HCT116 (cell line): ENCODE measurements at regions not wholly inside any gene's neighbourhood (a gene's known extent, or its start where the extent isn't known, plus 50 kb on each side); places are given as distances from the start of the nearest gene placed in this dataset.

Experiments
- ATAC-seq: fragments of 200-7000 bp; cut with Tn5 transposase; 2 replicates; pipeline ENCODE4 v1.9.1; 2020; ENCODE audit warnings: mild to moderate bottlenecking, moderate library complexity
- BruUV-seq: library from RNA; stranded (reverse); fragments of 400-500 nt; replicated peaks from 2 replicates; lab custom pipeline; 2021; lab: Mats Ljungman, UMichigan
- CTCF ChIA-PET: fragments of 300-600 bp; sonication (Branson Sonifier 250); formaldehyde crosslinking; loops from one replicate; lab custom pipeline; 2021; ENCODE audit warnings: antibody characterized with exemption; lab: Charles Lee
- POLR2A ChIA-PET: fragments of 300-600, 350-600 bp; sonication (Branson Sonifier 250); formaldehyde crosslinking; loops from one replicate; lab custom pipeline; 2021; ENCODE audit warnings: antibody characterized with exemption; lab: Charles Lee
- RAD21 ChIA-PET, 2 experiments: fragments of 300-600 bp; sonication (Branson Sonifier 250); formaldehyde crosslinking; loops; one replicate each; lab custom pipeline; 2023; ENCODE audit warnings: low total read pairs in 2 of 2; ENCODE audit not compliant: uncharacterized antibody in 2 of 2, unreplicated experiment in 2 of 2, low non-redundant PET in 1 of 2; lab: Charles Lee
- DNase-seq: peaks from one replicate; pipeline ENCODE4 v3.0.0-alpha.2; 2010; ENCODE audit warnings: low read depth, low spot score
- H2AFZ ChIP-seq: fragments of 200-600 bp; shearing (Covaris generic), sonication (generic); 2 replicates; pipeline ENCODE4 v1.6.1; 2017; ENCODE audit warnings: low read depth, mixed run types, mixed read lengths, antibody characterized with exemption, low read length; ENCODE audit not compliant: poor library complexity, severe bottlenecking
- H3K27ac ChIP-seq: 2 replicates; pipeline ENCODE4 v1.5.1; 2012; ENCODE audit warnings: low read depth, low read length
- H3K27me3 ChIP-seq: fragments of 200-600 bp; sonication (generic); 2 replicates; pipeline ENCODE4 v1.6.1; 2016; ENCODE audit warnings: mixed run types, low read length, mixed read lengths; ENCODE audit not compliant: insufficient read depth
- H3K36me3 ChIP-seq, 2 experiments: fragments of 200-500 bp in 1 of 2; fragments of 200-600 bp in 1 of 2; sonication (Bioruptor generic) in 1 of 2; sonication (generic) in 1 of 2; 2 replicates each; pipeline versions ENCODE4 v1.5.1 to v1.6.1; 2014 to 2016; ENCODE audit warnings: low read length in 2 of 2, inconsistent platforms in 1 of 2, mixed read lengths in 1 of 2, mixed run types in 1 of 2; ENCODE audit not compliant: insufficient read depth in 2 of 2, control insufficient read depth in 1 of 2
- H3K4me1 ChIP-seq, 2 experiments: fragments of 200-600 bp in 1 of 2; sonication (generic) in 1 of 2; 2 replicates each; pipeline versions ENCODE4 v1.5.1 to v1.6.1; 2012 to 2017; ENCODE audit warnings: low read length in 2 of 2, inconsistent platforms in 1 of 2, mild to moderate bottlenecking in 1 of 2, mixed read lengths in 1 of 2, mixed run types in 1 of 2, moderate library complexity in 1 of 2; ENCODE audit not compliant: insufficient read depth in 2 of 2, control insufficient read depth in 1 of 2
- H3K4me2 ChIP-seq: fragments of 200-600 bp; sonication (generic); 2 replicates; pipeline ENCODE4 v1.6.1; 2017; ENCODE audit warnings: mixed run types, low read length, mixed read lengths
- H3K4me3 ChIP-seq, 2 experiments: fragments of 200-600 bp in 1 of 2; sonication (generic) in 1 of 2; replicated peaks in 1 of 2; 2 replicates each; pipeline ENCODE4 v1.5.1; 2011 to 2016; ENCODE audit warnings: low read length in 2 of 2, control low read depth in 1 of 2, low read depth in 1 of 2, mild to moderate bottlenecking in 1 of 2, mixed read lengths in 1 of 2, mixed run types in 1 of 2
- H3K79me2 ChIP-seq: fragments of 200-600 bp; sonication (generic); 2 replicates; pipeline ENCODE4 v1.6.1; 2017; ENCODE audit warnings: mild to moderate bottlenecking, mixed run types, low read length, moderate library complexity, mixed read lengths; ENCODE audit not compliant: insufficient read depth
- H3K9ac ChIP-seq: fragments of 200-600 bp; sonication (generic); 2 replicates; pipeline ENCODE4 v1.6.1; 2016; ENCODE audit warnings: low read length, mixed read lengths
- H3K9me2 ChIP-seq: fragments of 200-600 bp; sonication (generic), shearing (Covaris generic); 2 replicates; pipeline ENCODE4 v1.6.1; 2017; ENCODE audit warnings: mixed run types, mild to moderate bottlenecking, moderate library complexity; ENCODE audit not compliant: insufficient read depth
- H3K9me3 ChIP-seq, 2 experiments: fragments of 200-500 bp in 1 of 2; fragments of 200-600 bp in 1 of 2; sonication (Bioruptor generic) in 1 of 2; sonication (generic) in 1 of 2; 2 replicates each; pipeline ENCODE4 v1.6.1; 2014 to 2017; ENCODE audit warnings: low read length in 2 of 2, mixed read lengths in 2 of 2, inconsistent platforms in 1 of 2, low read depth in 1 of 2, mild to moderate bottlenecking in 1 of 2, mixed run types in 1 of 2, moderate library complexity in 1 of 2; ENCODE audit not compliant: control insufficient read depth in 1 of 2, insufficient read depth in 1 of 2
- H4K20me1 ChIP-seq: fragments of 200-600 bp; sonication (generic), shearing (Covaris generic); 2 replicates; pipeline ENCODE4 v1.6.1; 2017; ENCODE audit warnings: mixed run types, mild to moderate bottlenecking, moderate library complexity; ENCODE audit not compliant: insufficient read depth
- CBX3 ChIP-seq: IDR thresholded peaks from 2 replicates; pipeline ENCODE4 v1.6.1; 2012; ENCODE audit warnings: low read depth
- CEBPB ChIP-seq: IDR thresholded peaks from 2 replicates; pipeline ENCODE4 v1.6.1; 2012; ENCODE audit warnings: low read depth
- FOSL1 ChIP-seq: IDR thresholded peaks from 2 replicates; pipeline ENCODE4 v1.6.1; 2012; ENCODE audit warnings: low read depth
- JUND ChIP-seq: IDR thresholded peaks from 2 replicates; pipeline ENCODE4 v1.6.1; 2012
- POLR2A ChIP-seq: IDR thresholded peaks from 2 replicates; pipeline ENCODE4 v1.7.0; 2011; ENCODE audit warnings: borderline replicate concordance; ENCODE audit not compliant: insufficient read depth, insufficient read length; ENCODE audit errors: extremely low read depth
- RAD21 ChIP-seq: IDR thresholded peaks from 2 replicates; pipeline ENCODE4 v1.6.1; 2012; ENCODE audit warnings: low read depth, mild to moderate bottlenecking
- SIN3A ChIP-seq: IDR thresholded peaks from 2 replicates; pipeline ENCODE4 v1.6.1; 2012; ENCODE audit warnings: low read depth
- SP1 ChIP-seq: IDR thresholded peaks from 2 replicates; pipeline ENCODE4 v1.6.1; 2012; ENCODE audit warnings: low read depth
- SRF ChIP-seq: IDR thresholded peaks from 2 replicates; pipeline ENCODE4 v1.6.1; 2012; ENCODE audit warnings: low read depth
- TCF7L2 ChIP-seq: IDR thresholded peaks from 2 replicates; pipeline ENCODE4 v1.7.0; 2011; ENCODE audit warnings: borderline replicate concordance, inconsistent platforms; ENCODE audit not compliant: insufficient read depth, insufficient read length; ENCODE audit errors: extremely low read depth
- YY1 ChIP-seq: IDR thresholded peaks from 2 replicates; pipeline ENCODE4 v1.6.1; 2011; ENCODE audit warnings: low read length, low read depth, moderate library complexity, mild to moderate bottlenecking; ENCODE audit not compliant: insufficient replicate concordance; ENCODE audit errors: extremely low read depth
- ZBTB33 ChIP-seq: IDR thresholded peaks from 2 replicates; pipeline ENCODE4 v1.6.1; 2011; ENCODE audit warnings: mild to moderate bottlenecking, low read length, moderate library complexity; ENCODE audit not compliant: insufficient replicate concordance; ENCODE audit errors: extremely low read depth
- ZNF274 ChIP-seq: fragments of 200-500 bp; sonication (Bioruptor generic); IDR thresholded peaks from 2 replicates; pipeline ENCODE4 v1.6.1; 2014; ENCODE audit warnings: mild to moderate bottlenecking, low read depth, low read length, inconsistent platforms
- intact Hi-C: fragments of 100-400 bp; cut with micrococcal nuclease; formaldehyde crosslinking; loops from 2 replicates; pipeline ENCODE4 v1.10.0; 2022

- Histone ChIP-seq H3K79me2 (no peaks in the 10 kb centered on the region), H3K27ac (no peak overlapping the region), H4K20me1 (no peaks in the 10 kb centered on the region), H2AFZ (no peak overlapping the region), H3K9me3 (no peaks in the 10 kb centered on the region), H3K4me3 (no peak overlapping the region), H3K9ac (no peak overlapping the region), H3K4me1 (no peaks in the 10 kb centered on the region), H3K36me3 (no peaks in the 10 kb centered on the region), H3K9me2 (no peaks in the 10 kb centered on the region), H3K4me2 (no peak overlapping the region), H3K27me3 (no peaks in the 10 kb centered on the region)
- TF ChIP-seq CEBPB = no peak
- TF ChIP-seq TCF7L2 = no peak
- TF ChIP-seq ZNF274 = no peak
- TF ChIP-seq POLR2A = no peak
- TF ChIP-seq SRF = no peak
- POLR2A ChIA-PET = no interaction called here
- RAD21 ChIA-PET = no interaction called here
- CTCF ChIA-PET = no interaction called here
- ATAC-seq = no peak
- no TSS peak for BruUV-seq
- no peak for DNase-seq
- intact Hi-C loops = no loop called here
Observed at GRCh38 chr3:148204131-148204530, 493.6 kb upstream of the AGTR1 start.

GRCh38 chr3:148205977-148206376 lies 491.7 kb upstream of the AGTR1 start:
- ATAC-seq = no peak
- Histone ChIP-seq H3K9me3 (no peaks in the 10 kb centered on the region), H3K27me3 (no peaks in the 10 kb centered on the region), H3K4me2 (no peak overlapping the region), H3K4me1 (no peaks in the 10 kb centered on the region), H3K9ac (no peak overlapping the region), H4K20me1 (no peaks in the 10 kb centered on the region), H3K36me3 (no peaks in the 10 kb centered on the region), H3K27ac (no peak overlapping the region), H3K9me2 (no peaks in the 10 kb centered on the region), H3K79me2 (no peaks in the 10 kb centered on the region), H3K4me3 (no peak overlapping the region), H2AFZ (no peak overlapping the region)
- ChIA-PET RAD21 (no interaction called here), POLR2A (no interaction called here), CTCF (no interaction called here)
- DNase-seq = no peak
- intact Hi-C loops = no loop called here
- TF ChIP-seq CEBPB (no peak), SIN3A (no peak), FOSL1 (no peak), SP1 (no peak), POLR2A (no peak), ZBTB33 (no peak), RAD21 (no peak), JUND (no peak), YY1 (no peak), ZNF274 (no peak), CBX3 (no peak), SRF (no peak)
- no TSS peak for BruUV-seq
